Neutrophil (primary cell): ENCODE measurements at regions not wholly inside any gene's neighbourhood (a gene's known extent, or its start where the extent isn't known, plus 50 kb on each side); places are given as distances from the start of the nearest gene placed in this dataset.
"Not testable (repeated sequence)": the region's sequence is repeated elsewhere in the genome, so short reads cannot be mapped to it uniquely, and the experiment has no call there.

ENCODE experiments used
- H3K27ac ChIP-seq: fragments of 200-600 bp; sonication (generic); 2 replicates; pipeline ENCODE4 v1.5.1; 2016; ENCODE audit warnings: mild to moderate bottlenecking, moderate library complexity
- H3K27me3 ChIP-seq: fragments of 200-600 bp; sonication (generic); 2 replicates; pipeline ENCODE4 v1.6.0; 2016; ENCODE audit warnings: mild to moderate bottlenecking
- H3K36me3 ChIP-seq: fragments of 200-600 bp; sonication (generic); 2 replicates; pipeline ENCODE4 v1.5.1; 2017
- H3K4me1 ChIP-seq, 2 experiments: fragments of 200-600 bp in 1 of 2; sonication (generic) in 1 of 2; 1 replicate in 1 of 2; 2 replicates in 1 of 2; pipeline versions ENCODE4 v1.5.1 to v1.6.1; 2013 to 2016; ENCODE audit warnings: low read depth in 1 of 2, low read length in 1 of 2, mild to moderate bottlenecking in 1 of 2, moderate library complexity in 1 of 2; ENCODE audit not compliant: control insufficient read depth in 1 of 2, insufficient read depth in 1 of 2
- H3K4me3 ChIP-seq, 2 experiments: fragments of 200-600 bp in 1 of 2; sonication (generic) in 1 of 2; 1 replicate in 1 of 2; 2 replicates in 1 of 2; pipeline ENCODE4 v1.5.1; 2013 to 2016; ENCODE audit warnings: low read depth in 1 of 2, low read length in 1 of 2, mild to moderate bottlenecking in 1 of 2, moderate library complexity in 1 of 2
- H3K9me3 ChIP-seq: fragments of 200-600 bp; sonication (generic); 2 replicates; pipeline ENCODE4 v1.5.1; 2016
- TF ChIP-seq, protein P1 (sequence below): fragments of 200-600 bp; sonication (generic); IDR thresholded peaks from 2 replicates; pipeline ENCODE4 v1.5.1; 2016; ENCODE audit warnings: antibody characterized with exemption

DNA sequence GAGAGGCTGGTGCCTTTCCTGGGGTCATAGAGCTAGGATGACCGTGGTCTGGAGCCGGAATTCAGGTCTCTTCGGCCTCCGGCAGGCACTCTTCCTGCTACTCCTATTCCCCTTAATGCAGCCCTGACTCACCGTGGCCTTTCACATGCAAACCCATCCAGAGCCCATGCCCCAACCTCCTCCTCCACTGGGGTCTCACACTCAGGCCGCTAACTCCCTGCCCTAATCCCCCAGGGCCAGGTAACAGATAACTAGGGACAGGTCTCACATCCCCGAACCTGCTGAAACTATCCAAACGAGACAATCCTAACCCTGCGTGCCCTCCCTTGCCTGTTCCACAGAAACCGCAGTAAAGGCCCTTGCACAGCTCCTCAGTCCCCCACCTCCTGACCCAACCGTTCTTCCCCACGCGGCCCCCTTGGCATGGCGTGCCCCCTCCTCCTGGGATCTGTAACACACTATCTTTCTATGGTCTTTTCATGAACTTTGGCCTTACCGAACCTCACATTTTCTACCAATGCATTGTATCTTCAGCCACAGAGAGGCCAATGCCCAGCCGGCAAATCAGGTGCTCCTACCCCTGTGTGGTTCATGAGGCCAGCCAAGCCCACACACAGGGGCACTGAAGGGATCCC, 245.4 kb upstream of the EXOC2 start:
- Histone ChIP-seq H3K36me3 (no peaks in the 10 kb centered on the region), H3K9me3 (no peaks in the 10 kb centered on the region), H3K4me3 (no peak overlapping the region), H3K4me1 (no peaks in the 10 kb centered on the region), H3K27ac (no peak overlapping the region), H3K27me3 (peaks cover 10% of the 10 kb centered on the region)
- TF ChIP-seq, protein P1, sequence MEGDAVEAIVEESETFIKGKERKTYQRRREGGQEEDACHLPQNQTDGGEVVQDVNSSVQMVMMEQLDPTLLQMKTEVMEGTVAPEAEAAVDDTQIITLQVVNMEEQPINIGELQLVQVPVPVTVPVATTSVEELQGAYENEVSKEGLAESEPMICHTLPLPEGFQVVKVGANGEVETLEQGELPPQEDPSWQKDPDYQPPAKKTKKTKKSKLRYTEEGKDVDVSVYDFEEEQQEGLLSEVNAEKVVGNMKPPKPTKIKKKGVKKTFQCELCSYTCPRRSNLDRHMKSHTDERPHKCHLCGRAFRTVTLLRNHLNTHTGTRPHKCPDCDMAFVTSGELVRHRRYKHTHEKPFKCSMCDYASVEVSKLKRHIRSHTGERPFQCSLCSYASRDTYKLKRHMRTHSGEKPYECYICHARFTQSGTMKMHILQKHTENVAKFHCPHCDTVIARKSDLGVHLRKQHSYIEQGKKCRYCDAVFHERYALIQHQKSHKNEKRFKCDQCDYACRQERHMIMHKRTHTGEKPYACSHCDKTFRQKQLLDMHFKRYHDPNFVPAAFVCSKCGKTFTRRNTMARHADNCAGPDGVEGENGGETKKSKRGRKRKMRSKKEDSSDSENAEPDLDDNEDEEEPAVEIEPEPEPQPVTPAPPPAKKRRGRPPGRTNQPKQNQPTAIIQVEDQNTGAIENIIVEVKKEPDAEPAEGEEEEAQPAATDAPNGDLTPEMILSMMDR = no peak

DNA sequence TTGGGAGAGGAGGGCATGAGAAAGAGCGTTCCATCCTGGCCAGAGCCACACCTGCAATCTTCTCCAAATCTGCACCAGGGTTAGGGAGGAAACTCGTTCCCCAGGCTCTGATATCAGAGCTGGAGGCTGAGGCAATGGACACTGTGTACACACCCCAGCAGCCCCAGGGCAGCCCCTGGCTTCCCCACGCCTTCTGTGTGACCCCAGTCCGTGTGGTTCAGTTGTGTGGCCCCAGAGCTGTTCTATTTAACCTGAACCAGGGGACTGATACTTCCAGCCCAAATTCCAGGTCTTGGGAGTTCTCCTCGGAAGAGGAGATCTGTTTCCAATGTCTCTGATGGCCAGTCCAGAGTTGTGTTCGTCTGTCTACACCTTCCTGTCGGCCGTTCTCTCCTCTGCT, 242.6 kb upstream of the EXOC2 start:
- Histone ChIP-seq H3K9me3 (no peaks in the 10 kb centered on the region), H3K4me1 (no peaks in the 10 kb centered on the region), H3K27ac (no peak overlapping the region), H3K27me3 (peaks cover 10% of the 10 kb centered on the region), H3K36me3 (no peaks in the 10 kb centered on the region), H3K4me3 (no peak overlapping the region)
- TF ChIP-seq, protein P1 = no peak

DNA sequence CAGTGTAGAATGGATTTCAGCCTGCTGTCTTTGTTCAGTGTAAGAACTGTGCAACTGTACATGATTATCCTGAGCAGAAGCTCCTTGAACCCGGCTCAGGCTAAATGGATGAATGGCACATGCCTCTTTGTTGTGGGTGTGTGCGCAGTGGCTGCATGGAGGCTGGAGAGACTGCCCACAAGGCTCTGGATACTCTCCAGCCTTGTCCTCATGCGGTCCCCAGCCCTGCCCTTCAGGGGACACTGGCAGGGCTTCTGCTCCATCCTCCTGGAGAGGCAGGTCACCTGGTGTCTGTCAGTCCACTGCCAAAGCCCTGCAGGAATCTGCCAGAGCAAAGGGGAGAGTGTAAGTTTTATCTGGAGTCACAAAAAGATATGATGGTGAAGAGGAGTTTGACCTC, 241.7 kb upstream of the EXOC2 start:
- TF ChIP-seq, protein P1 = no peak
- H3K27me3 ChIP-seq = peaks cover 10% of the 10 kb centered on the region
- H3K9me3 ChIP-seq = no peaks in the 10 kb centered on the region
- H3K4me3 ChIP-seq = no peak overlapping the region
- no peak overlapping the region for H3K27ac ChIP-seq
- H3K36me3 ChIP-seq = no peaks in the 10 kb centered on the region
- H3K4me1 ChIP-seq = no peaks in the 10 kb centered on the region

DNA sequence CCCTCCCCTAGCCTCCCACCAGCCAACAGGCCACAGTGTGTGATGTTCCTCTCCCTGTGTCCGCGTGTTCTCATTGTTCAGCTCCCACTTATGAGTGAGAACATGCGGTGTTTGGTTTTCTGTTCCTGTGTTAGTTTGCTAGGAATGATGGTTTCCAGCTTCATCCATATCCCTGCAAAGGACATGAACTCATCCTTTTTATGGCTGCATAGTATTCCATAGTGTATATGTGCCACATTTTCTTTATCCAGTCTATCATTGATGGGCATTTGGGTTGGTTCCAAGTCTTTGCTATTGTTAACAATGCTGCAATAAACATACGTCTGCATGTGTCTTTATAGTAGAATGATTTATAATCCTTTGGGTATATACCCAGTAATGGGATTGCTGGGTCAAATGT, 239.0 kb upstream of the EXOC2 start:
- not testable (repeated sequence) for H3K9me3 ChIP-seq, H3K4me3 ChIP-seq, H3K27ac ChIP-seq, H3K27me3 ChIP-seq, H3K36me3 ChIP-seq, H3K4me1 ChIP-seq

DNA sequence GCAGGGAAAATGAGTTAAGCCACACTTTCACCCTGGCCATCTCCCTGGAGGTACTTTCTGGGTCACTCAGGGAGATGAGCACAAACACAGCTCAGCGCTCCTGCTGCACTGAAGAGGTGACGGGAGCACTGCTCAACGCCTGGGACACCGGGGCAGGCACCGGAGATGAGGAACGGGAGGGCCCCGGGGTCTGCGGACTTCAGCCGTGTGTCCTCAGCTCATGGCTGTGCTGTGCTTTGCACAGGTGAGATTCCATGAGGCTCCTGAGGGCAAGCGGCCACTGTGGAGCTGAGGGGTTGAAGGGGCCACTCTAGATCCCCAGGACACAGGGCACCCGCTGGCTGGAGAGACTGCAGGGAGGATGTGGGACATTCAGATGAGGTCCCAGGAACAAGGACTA, 234.2 kb upstream of the EXOC2 start:
- no peak overlapping the region for H3K4me3 ChIP-seq
- H3K27ac ChIP-seq = no peak overlapping the region
- no peaks in the 10 kb centered on the region for H3K36me3 ChIP-seq
- TF ChIP-seq, protein P1 = no peak
- H3K27me3 ChIP-seq = no peaks in the 10 kb centered on the region
- H3K9me3 ChIP-seq = no peaks in the 10 kb centered on the region
- H3K4me1 ChIP-seq = no peaks in the 10 kb centered on the region

DNA sequence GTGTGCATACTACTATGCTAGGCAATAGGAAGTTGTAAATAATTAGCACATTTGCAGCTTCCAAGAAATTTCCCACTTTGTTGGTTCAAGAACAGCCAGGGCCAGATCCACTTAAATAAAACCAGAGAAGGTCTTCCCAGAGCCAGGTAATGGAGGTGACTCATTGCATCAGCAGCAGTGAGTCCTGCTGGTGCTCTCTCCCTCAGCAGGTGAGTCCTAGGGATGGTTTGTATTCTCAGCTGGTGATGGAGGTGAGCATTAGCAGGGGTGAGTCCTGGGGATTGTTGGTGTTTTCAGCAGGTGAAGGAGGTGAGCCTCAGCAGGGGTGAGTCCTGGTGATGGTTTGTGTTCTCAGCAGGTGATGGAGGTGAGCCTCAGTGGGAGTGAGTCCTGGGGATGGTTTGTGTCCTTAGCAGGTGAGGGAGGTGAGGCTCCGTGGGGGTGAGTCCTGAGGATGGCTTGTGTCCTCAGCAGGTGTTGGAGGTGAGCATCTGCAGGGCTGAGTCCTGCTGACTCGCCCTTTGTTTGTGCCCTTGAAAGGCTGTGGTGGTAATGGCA, 232.8 kb upstream of the EXOC2 start:
- no peaks in the 10 kb centered on the region for H3K4me1 ChIP-seq
- H3K27me3 ChIP-seq = no peaks in the 10 kb centered on the region
- peaks cover 6% of the 10 kb centered on the region for H3K9me3 ChIP-seq
- H3K4me3 ChIP-seq = no peak overlapping the region
- TF ChIP-seq, protein P1 = no peak
- H3K27ac ChIP-seq = no peak overlapping the region
- no peaks in the 10 kb centered on the region for H3K36me3 ChIP-seq
